ENCODE measurements at regions not wholly inside any gene's neighbourhood (a gene's known extent, or its start where the extent isn't known, plus 50 kb on each side); places are given as distances from the start of the nearest gene placed in this dataset.
"Not testable (repeated sequence)": the region's sequence is repeated elsewhere in the genome, so short reads cannot be mapped to it uniquely, and the experiment has no call there.

- Mint-ChIP-seq H3K4me1 (peaks cover 47% of the 10 kb centered on the region), H3K27ac (peak overlapping the region in 1 of 3 experiments; percentile 30), H3K36me3 (ENCODE audit: low read depth) (no peaks in the 10 kb centered on the region), H3K9me3 (peaks cover 8% of the 10 kb centered on the region), H3K27me3 (ENCODE audit: low read depth) (peaks cover 2% of the 10 kb centered on the region), H3K4me3 (no peak overlapping the region)
- TF ChIP-seq CTCF (IDR thresholded peaks at IDR 0.05; ENCODE audit: unreplicated experiment in 3 of 3): no peak
Measured at GRCh38 chrX:8048466-8048865, 121.3 kb upstream of the PNPLA4 start.

GRCh38 chrX:8044947-8045346 lies 117.7 kb upstream of the PNPLA4 start:
- Mint-ChIP-seq H3K4me1 (peaks cover 31% of the 10 kb centered on the region), H3K36me3 (ENCODE audit: low read depth) (no peaks in the 10 kb centered on the region), H3K4me3 (no peak overlapping the region), H3K27me3 (ENCODE audit: low read depth) (peaks cover 4% of the 10 kb centered on the region), H3K9me3 (peaks cover 8% of the 10 kb centered on the region), H3K27ac (peak overlapping the region in 2 of 3 experiments; percentile 51 to 61)
- no peak for TF ChIP-seq CTCF (IDR thresholded peaks at IDR 0.05; ENCODE audit: unreplicated experiment in 3 of 3)

- peaks cover 8% of the 10 kb centered on the region for H3K9me3 Mint-ChIP-seq
- H3K4me1 Mint-ChIP-seq: peaks cover 17% of the 10 kb centered on the region
- peaks cover 4% of the 10 kb centered on the region for H3K27me3 Mint-ChIP-seq (ENCODE audit: low read depth)
- no peak overlapping the region for H3K27ac Mint-ChIP-seq
- H3K36me3 Mint-ChIP-seq (ENCODE audit: low read depth): no peaks in the 10 kb centered on the region
- TF ChIP-seq CTCF (IDR thresholded peaks at IDR 0.05; ENCODE audit: unreplicated experiment in 3 of 3): no peak
- H3K4me3 Mint-ChIP-seq: no peak overlapping the region
Measured at GRCh38 chrX:8043546-8043945, 116.3 kb upstream of the PNPLA4 start.

GRCh38 chrX:8043121-8043520 lies 115.9 kb upstream of the PNPLA4 start:
- Mint-ChIP-seq H3K4me3 (no peak overlapping the region), H3K36me3 (ENCODE audit: low read depth) (no peaks in the 10 kb centered on the region), H3K27me3 (ENCODE audit: low read depth) (peaks cover 4% of the 10 kb centered on the region), H3K27ac (no peak overlapping the region), H3K4me1 (peaks cover 13% of the 10 kb centered on the region), H3K9me3 (peaks cover 8% of the 10 kb centered on the region)
- no peak for TF ChIP-seq CTCF (IDR thresholded peaks at IDR 0.05; ENCODE audit: unreplicated experiment in 3 of 3)

- H3K36me3 Mint-ChIP-seq (ENCODE audit: low read depth): no peaks in the 10 kb centered on the region
- peaks cover 8% of the 10 kb centered on the region for H3K9me3 Mint-ChIP-seq
- H3K4me3 Mint-ChIP-seq: no peak overlapping the region
- TF ChIP-seq CTCF (IDR thresholded peaks at IDR 0.05; ENCODE audit: unreplicated experiment in 3 of 3): no peak
- peaks cover 4% of the 10 kb centered on the region for H3K27me3 Mint-ChIP-seq (ENCODE audit: low read depth)
- peaks cover 5% of the 10 kb centered on the region for H3K4me1 Mint-ChIP-seq
- H3K27ac Mint-ChIP-seq: no peak overlapping the region
Measured at GRCh38 chrX:8042304-8042703, 115.1 kb upstream of the PNPLA4 start.

GRCh38 chrX:8039711-8040110 lies 112.5 kb upstream of the PNPLA4 start:
- H3K9me3 Mint-ChIP-seq; H3K27me3 Mint-ChIP-seq (ENCODE audit: low read depth); H3K27ac Mint-ChIP-seq; H3K36me3 Mint-ChIP-seq (ENCODE audit: low read depth); H3K4me3 Mint-ChIP-seq: not testable (repeated sequence)
- peaks cover 10% of the 10 kb centered on the region for H3K4me1 Mint-ChIP-seq
